Cerebellar cortex (tissue), 1 donor: ENCODE measurements at regions not wholly inside any gene's neighbourhood (a gene's known extent, or its start where the extent isn't known, plus 50 kb on each side); places are given as distances from the start of the nearest gene placed in this dataset.
"Not testable (repeated sequence)": the region's sequence is repeated elsewhere in the genome, so short reads cannot be mapped to it uniquely, and the experiment has no call there.

Source experiments
- DNase-seq: peaks from one replicate; pipeline ENCODE4 v3.0.0-alpha.2; 2015; ENCODE audit warnings: low spot score

GRCh38 chr2:64918220-64918886 lies 70.8 kb upstream of the SLC1A4 start:
- no peak for DNase-seq

GRCh38 chr2:64919261-64919660 lies 69.9 kb upstream of the SLC1A4 start:
- no peak for DNase-seq

- no peak for DNase-seq
Observed at GRCh38 chr2:64922482-64923384, 66.5 kb upstream of the SLC1A4 start.

GRCh38 chr2:64923385-64923710 lies 65.9 kb upstream of the SLC1A4 start:
- DNase-seq: no peak

- no peak for DNase-seq
Observed at GRCh38 chr2:64924170-64924934, 64.8 kb upstream of the SLC1A4 start.

- DNase-seq: not testable (repeated sequence)
Observed at GRCh38 chr2:64925930-64926722, 63.1 kb upstream of the SLC1A4 start.

- DNase-seq: no peak
Observed at GRCh38 chr2:64928813-64929212, 60.4 kb upstream of the SLC1A4 start.

GRCh38 chr2:64929333-64929732 lies 59.9 kb upstream of the SLC1A4 start:
- DNase-seq: no peak

GRCh38 chr2:64930258-64930671 lies 58.9 kb upstream of the SLC1A4 start:
- no peak for DNase-seq

GRCh38 chr2:64931246-64932115 lies 57.7 kb upstream of the SLC1A4 start:
- DNase-seq: no peak

GRCh38 chr2:64932116-64932370 lies 57.2 kb upstream of the SLC1A4 start:
- DNase-seq: no peak

GRCh38 chr2:64932371-64933216 lies 56.6 kb upstream of the SLC1A4 start:
- no peak for DNase-seq

- no peak for DNase-seq
Observed at GRCh38 chr2:64934530-64934929, 54.7 kb upstream of the SLC1A4 start.

GRCh38 chr2:64936809-64937208 lies 52.4 kb upstream of the SLC1A4 start:
- DNase-seq: no peak

GRCh38 chr2:64937314-64937686 lies 51.9 kb upstream of the SLC1A4 start:
- not testable (repeated sequence) for DNase-seq

- no peak for DNase-seq
Observed at GRCh38 chr2:64937687-64938491, 51.3 kb upstream of the SLC1A4 start.

- no peak for DNase-seq
Observed at GRCh38 chr2:64938607-64939285, 50.5 kb upstream of the SLC1A4 start.

GRCh38 chr2:64939332-64939917 lies 49.8 kb upstream of the SLC1A4 start:
- DNase-seq: no peak
